ENCODE measurements at regions not wholly inside any gene's neighbourhood (a gene's known extent, or its start where the extent isn't known, plus 50 kb on each side); places are given as distances from the start of the nearest gene placed in this dataset.
"Not testable (repeated sequence)": the region's sequence is repeated elsewhere in the genome, so short reads cannot be mapped to it uniquely, and the experiment has no call there.

GRCh38 chr1:157429601-157430240 lies 122.6 kb downstream of the FCRL5 start:
- Mint-ChIP-seq H3K27ac (no peak overlapping the region), H3K36me3 (ENCODE audit: low read depth) (no peaks in the 10 kb centered on the region), H3K27me3 (ENCODE audit: low read depth, poor library complexity) (no peaks in the 10 kb centered on the region), H3K9me3 (peaks cover 6% of the 10 kb centered on the region), H3K4me1 (no peaks in the 10 kb centered on the region), H3K4me3 (no peak overlapping the region)
- no peak for DNase-seq
- TF ChIP-seq, protein P1, sequence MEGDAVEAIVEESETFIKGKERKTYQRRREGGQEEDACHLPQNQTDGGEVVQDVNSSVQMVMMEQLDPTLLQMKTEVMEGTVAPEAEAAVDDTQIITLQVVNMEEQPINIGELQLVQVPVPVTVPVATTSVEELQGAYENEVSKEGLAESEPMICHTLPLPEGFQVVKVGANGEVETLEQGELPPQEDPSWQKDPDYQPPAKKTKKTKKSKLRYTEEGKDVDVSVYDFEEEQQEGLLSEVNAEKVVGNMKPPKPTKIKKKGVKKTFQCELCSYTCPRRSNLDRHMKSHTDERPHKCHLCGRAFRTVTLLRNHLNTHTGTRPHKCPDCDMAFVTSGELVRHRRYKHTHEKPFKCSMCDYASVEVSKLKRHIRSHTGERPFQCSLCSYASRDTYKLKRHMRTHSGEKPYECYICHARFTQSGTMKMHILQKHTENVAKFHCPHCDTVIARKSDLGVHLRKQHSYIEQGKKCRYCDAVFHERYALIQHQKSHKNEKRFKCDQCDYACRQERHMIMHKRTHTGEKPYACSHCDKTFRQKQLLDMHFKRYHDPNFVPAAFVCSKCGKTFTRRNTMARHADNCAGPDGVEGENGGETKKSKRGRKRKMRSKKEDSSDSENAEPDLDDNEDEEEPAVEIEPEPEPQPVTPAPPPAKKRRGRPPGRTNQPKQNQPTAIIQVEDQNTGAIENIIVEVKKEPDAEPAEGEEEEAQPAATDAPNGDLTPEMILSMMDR (IDR thresholded peaks at IDR 0.05) = no peak

DNA sequence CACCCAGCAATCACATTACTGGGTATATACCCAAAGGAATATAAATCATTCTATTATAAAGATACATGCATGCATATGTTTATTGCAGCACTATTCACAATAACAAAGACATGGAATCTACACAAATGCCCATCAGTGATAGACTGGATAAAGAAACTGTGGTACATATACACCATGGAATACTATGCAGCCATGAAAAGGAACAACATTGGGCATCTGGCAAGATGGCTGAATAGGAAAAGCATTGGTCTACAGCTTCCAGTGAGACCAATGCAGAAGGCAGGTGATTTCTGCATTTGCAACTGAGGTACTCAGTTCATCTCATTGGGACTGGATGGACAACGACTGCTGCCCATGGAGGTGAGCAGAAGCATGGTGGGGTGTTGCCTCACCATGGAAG lies 128.6 kb downstream of the FCRL5 start:
- H3K27me3 Mint-ChIP-seq (ENCODE audit: low read depth, poor library complexity); H3K4me3 Mint-ChIP-seq; H3K9me3 Mint-ChIP-seq; DNase-seq; H3K4me1 Mint-ChIP-seq; H3K36me3 Mint-ChIP-seq (ENCODE audit: low read depth); H3K27ac Mint-ChIP-seq: not testable (repeated sequence)

- no peak overlapping the region for H3K4me3 Mint-ChIP-seq
- no peaks in the 10 kb centered on the region for H3K4me1 Mint-ChIP-seq
- H3K27ac Mint-ChIP-seq = no peak overlapping the region
- H3K36me3 Mint-ChIP-seq (ENCODE audit: low read depth) = no peaks in the 10 kb centered on the region
- no peak for DNase-seq
- no peaks in the 10 kb centered on the region for H3K9me3 Mint-ChIP-seq
- TF ChIP-seq, protein P1 (IDR thresholded peaks at IDR 0.05) = no peak
- H3K27me3 Mint-ChIP-seq (ENCODE audit: low read depth, poor library complexity) = peaks cover 17% of the 10 kb centered on the region
Observed at GRCh38 chr1:157419845-157420542, 132.3 kb downstream of the FCRL5 start.

- Mint-ChIP-seq H3K27me3 (ENCODE audit: low read depth, poor library complexity) (peaks cover 20% of the 10 kb centered on the region), H3K4me3 (no peak overlapping the region), H3K27ac (no peak overlapping the region), H3K9me3 (no peaks in the 10 kb centered on the region), H3K36me3 (ENCODE audit: low read depth) (no peaks in the 10 kb centered on the region), H3K4me1 (no peaks in the 10 kb centered on the region)
- DNase-seq = no peak
- TF ChIP-seq, protein P1 (IDR thresholded peaks at IDR 0.05) = no peak
Observed at GRCh38 chr1:157418659-157419058, 133.7 kb downstream of the FCRL5 start.

DNA sequence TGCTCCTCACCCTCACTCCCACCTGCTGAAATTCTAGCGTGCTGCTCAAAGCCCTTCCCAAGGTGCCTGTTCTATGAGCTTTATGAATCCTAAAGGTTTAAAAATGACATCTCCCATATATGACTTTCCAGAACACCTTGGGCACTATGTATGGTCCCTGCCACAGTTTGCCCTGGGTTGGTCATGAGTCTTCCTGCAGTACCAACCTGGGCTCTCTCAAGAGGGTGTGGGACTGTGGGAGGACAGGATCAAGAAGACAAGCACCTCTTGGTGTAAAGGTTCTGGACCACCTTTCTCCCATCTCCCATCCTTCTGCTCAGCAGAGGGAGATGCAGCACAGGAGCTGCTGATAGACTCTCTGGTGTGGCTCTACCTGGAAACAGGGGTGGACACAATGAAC lies 134.1 kb downstream of the FCRL5 start:
- Mint-ChIP-seq H3K4me1 (no peaks in the 10 kb centered on the region), H3K36me3 (ENCODE audit: low read depth) (no peaks in the 10 kb centered on the region), H3K27ac (no peak overlapping the region), H3K4me3 (no peak overlapping the region), H3K9me3 (no peaks in the 10 kb centered on the region), H3K27me3 (ENCODE audit: low read depth, poor library complexity) (peaks cover 22% of the 10 kb centered on the region)
- TF ChIP-seq, protein P1 (IDR thresholded peaks at IDR 0.05) = no peak
- no peak for DNase-seq

- H3K36me3 Mint-ChIP-seq (ENCODE audit: low read depth) = no peaks in the 10 kb centered on the region
- H3K27ac Mint-ChIP-seq = no peak overlapping the region
- no peaks in the 10 kb centered on the region for H3K4me1 Mint-ChIP-seq
- TF ChIP-seq, protein P1 (IDR thresholded peaks at IDR 0.05) = no peak
- no peak for DNase-seq
- no peaks in the 10 kb centered on the region for H3K9me3 Mint-ChIP-seq
- H3K4me3 Mint-ChIP-seq = no peak overlapping the region
- peaks cover 26% of the 10 kb centered on the region for H3K27me3 Mint-ChIP-seq (ENCODE audit: low read depth, poor library complexity)
Observed at GRCh38 chr1:157415661-157416060, 136.7 kb downstream of the FCRL5 start.
